ENCODE measurements at regions not wholly inside any gene's neighbourhood (a gene's known extent, or its start where the extent isn't known, plus 50 kb on each side); places are given as distances from the start of the nearest gene placed in this dataset.

GRCh38 chr3:18738393-18739098, 313.4 kb upstream of the SATB1 start:
- no peaks in the 10 kb centered on the region for H3K36me3 ChIP-seq (ENCODE audit: control insufficient read depth, insufficient read depth, low read length)
- H3K9me3 ChIP-seq (ENCODE audit: control insufficient read depth, insufficient read depth, low read length), result no peaks in the 10 kb centered on the region
- no peak overlapping the region for H3K27ac ChIP-seq (ENCODE audit: low read depth, low read length)
- no peak overlapping the region for H3K4me3 ChIP-seq (ENCODE audit: low read depth, low read length)
- no peaks in the 10 kb centered on the region for H3K4me1 ChIP-seq (ENCODE audit: control insufficient read depth, insufficient read depth, low read length)
- no peak overlapping the region for H3K9ac ChIP-seq (ENCODE audit: low read depth, low read length)
- H3K27me3 ChIP-seq (ENCODE audit: control insufficient read depth, insufficient read depth, low read length), result no peaks in the 10 kb centered on the region

- Histone ChIP-seq H3K4me1 (ENCODE audit: control insufficient read depth, insufficient read depth, low read length) (no peaks in the 10 kb centered on the region), H3K27ac (ENCODE audit: low read depth, low read length) (no peak overlapping the region), H3K27me3 (ENCODE audit: control insufficient read depth, insufficient read depth, low read length) (no peaks in the 10 kb centered on the region)
Measured at GRCh38 chr3:18735005-18735404, 309.9 kb upstream of the SATB1 start.

GRCh38 chr3:18734309-18734708, 309.2 kb upstream of the SATB1 start:
- no peak overlapping the region for H3K9ac ChIP-seq (ENCODE audit: low read depth, low read length)
- H3K4me1 ChIP-seq (ENCODE audit: control insufficient read depth, insufficient read depth, low read length), result no peaks in the 10 kb centered on the region
- no peak overlapping the region for H3K4me3 ChIP-seq (ENCODE audit: low read depth, low read length)
- H3K36me3 ChIP-seq (ENCODE audit: control insufficient read depth, insufficient read depth, low read length), result no peaks in the 10 kb centered on the region
- H3K9me3 ChIP-seq (ENCODE audit: control insufficient read depth, insufficient read depth, low read length), result no peaks in the 10 kb centered on the region
- H3K27me3 ChIP-seq (ENCODE audit: control insufficient read depth, insufficient read depth, low read length), result no peaks in the 10 kb centered on the region
- no peak overlapping the region for H3K27ac ChIP-seq (ENCODE audit: low read depth, low read length)

More at GRCh38 chr3:18735005-18735404, 309.9 kb upstream of the SATB1 start:
- H3K9ac ChIP-seq (ENCODE audit: low read depth, low read length), result no peak overlapping the region
- no peak overlapping the region for H3K4me3 ChIP-seq (ENCODE audit: low read depth, low read length)
- no peaks in the 10 kb centered on the region for H3K9me3 ChIP-seq (ENCODE audit: control insufficient read depth, insufficient read depth, low read length)
- no peaks in the 10 kb centered on the region for H3K36me3 ChIP-seq (ENCODE audit: control insufficient read depth, insufficient read depth, low read length)

- Histone ChIP-seq H3K4me3 (ENCODE audit: low read depth, low read length) (no peak overlapping the region), H3K27ac (ENCODE audit: low read depth, low read length) (no peak overlapping the region), H3K9ac (ENCODE audit: low read depth, low read length) (no peak overlapping the region), H3K27me3 (ENCODE audit: control insufficient read depth, insufficient read depth, low read length) (no peaks in the 10 kb centered on the region), H3K4me1 (ENCODE audit: control insufficient read depth, insufficient read depth, low read length) (no peaks in the 10 kb centered on the region), H3K9me3 (ENCODE audit: control insufficient read depth, insufficient read depth, low read length) (no peaks in the 10 kb centered on the region), H3K36me3 (ENCODE audit: control insufficient read depth, insufficient read depth, low read length) (no peaks in the 10 kb centered on the region)
Measured at GRCh38 chr3:18732474-18732873, 307.3 kb upstream of the SATB1 start.

GRCh38 chr3:18730491-18730890, 305.4 kb upstream of the SATB1 start:
- Histone ChIP-seq H3K36me3 (ENCODE audit: control insufficient read depth, insufficient read depth, low read length) (no peaks in the 10 kb centered on the region), H3K27ac (ENCODE audit: low read depth, low read length) (no peak overlapping the region), H3K27me3 (ENCODE audit: control insufficient read depth, insufficient read depth, low read length) (no peaks in the 10 kb centered on the region), H3K4me1 (ENCODE audit: control insufficient read depth, insufficient read depth, low read length) (no peaks in the 10 kb centered on the region), H3K9me3 (ENCODE audit: control insufficient read depth, insufficient read depth, low read length) (no peaks in the 10 kb centered on the region), H3K9ac (ENCODE audit: low read depth, low read length) (no peak overlapping the region), H3K4me3 (ENCODE audit: low read depth, low read length) (no peak overlapping the region)

- Histone ChIP-seq H3K4me1 (ENCODE audit: control insufficient read depth, insufficient read depth, low read length) (no peaks in the 10 kb centered on the region), H3K4me3 (ENCODE audit: low read depth, low read length) (no peak overlapping the region), H3K9me3 (ENCODE audit: control insufficient read depth, insufficient read depth, low read length) (no peaks in the 10 kb centered on the region), H3K9ac (ENCODE audit: low read depth, low read length) (no peak overlapping the region), H3K27ac (ENCODE audit: low read depth, low read length) (no peak overlapping the region), H3K27me3 (ENCODE audit: control insufficient read depth, insufficient read depth, low read length) (no peaks in the 10 kb centered on the region), H3K36me3 (ENCODE audit: control insufficient read depth, insufficient read depth, low read length) (no peaks in the 10 kb centered on the region)
Measured at GRCh38 chr3:18729671-18730070, 304.5 kb upstream of the SATB1 start.

- H3K36me3 ChIP-seq (ENCODE audit: control insufficient read depth, insufficient read depth, low read length), result no peaks in the 10 kb centered on the region
- H3K27ac ChIP-seq (ENCODE audit: low read depth, low read length), result no peak overlapping the region
- H3K4me1 ChIP-seq (ENCODE audit: control insufficient read depth, insufficient read depth, low read length), result no peaks in the 10 kb centered on the region
- H3K9me3 ChIP-seq (ENCODE audit: control insufficient read depth, insufficient read depth, low read length), result no peaks in the 10 kb centered on the region
- no peak overlapping the region for H3K4me3 ChIP-seq (ENCODE audit: low read depth, low read length)
- no peaks in the 10 kb centered on the region for H3K27me3 ChIP-seq (ENCODE audit: control insufficient read depth, insufficient read depth, low read length)
- no peak overlapping the region for H3K9ac ChIP-seq (ENCODE audit: low read depth, low read length)
Measured at GRCh38 chr3:18725668-18726407, 300.7 kb upstream of the SATB1 start.

GRCh38 chr3:18724456-18724855, 299.3 kb upstream of the SATB1 start:
- Histone ChIP-seq H3K4me1 (ENCODE audit: control insufficient read depth, insufficient read depth, low read length) (no peaks in the 10 kb centered on the region), H3K27ac (ENCODE audit: low read depth, low read length) (no peak overlapping the region), H3K9ac (ENCODE audit: low read depth, low read length) (no peak overlapping the region), H3K27me3 (ENCODE audit: control insufficient read depth, insufficient read depth, low read length) (no peaks in the 10 kb centered on the region), H3K9me3 (ENCODE audit: control insufficient read depth, insufficient read depth, low read length) (no peaks in the 10 kb centered on the region), H3K36me3 (ENCODE audit: control insufficient read depth, insufficient read depth, low read length) (no peaks in the 10 kb centered on the region), H3K4me3 (ENCODE audit: low read depth, low read length) (no peak overlapping the region)

- H3K36me3 ChIP-seq (ENCODE audit: control insufficient read depth, insufficient read depth, low read length), result no peaks in the 10 kb centered on the region
- no peaks in the 10 kb centered on the region for H3K27me3 ChIP-seq (ENCODE audit: control insufficient read depth, insufficient read depth, low read length)
- no peak overlapping the region for H3K27ac ChIP-seq (ENCODE audit: low read depth, low read length)
- no peak overlapping the region for H3K4me3 ChIP-seq (ENCODE audit: low read depth, low read length)
- H3K9me3 ChIP-seq (ENCODE audit: control insufficient read depth, insufficient read depth, low read length), result no peaks in the 10 kb centered on the region
- 0 out of 2 replicates have a peak overlapping the region, but pooled peaks have one; percentile 25 for H3K9ac ChIP-seq (ENCODE audit: low read depth, low read length)
- H3K4me1 ChIP-seq (ENCODE audit: control insufficient read depth, insufficient read depth, low read length), result no peaks in the 10 kb centered on the region
Measured at GRCh38 chr3:18723206-18723810, 298.2 kb upstream of the SATB1 start.

- H3K4me3 ChIP-seq (ENCODE audit: low read depth, low read length), result no peak overlapping the region
- H3K9ac ChIP-seq (ENCODE audit: low read depth, low read length), result no peak overlapping the region
- H3K27me3 ChIP-seq (ENCODE audit: control insufficient read depth, insufficient read depth, low read length), result no peaks in the 10 kb centered on the region
- H3K9me3 ChIP-seq (ENCODE audit: control insufficient read depth, insufficient read depth, low read length), result no peaks in the 10 kb centered on the region
- no peaks in the 10 kb centered on the region for H3K4me1 ChIP-seq (ENCODE audit: control insufficient read depth, insufficient read depth, low read length)
- H3K36me3 ChIP-seq (ENCODE audit: control insufficient read depth, insufficient read depth, low read length), result no peaks in the 10 kb centered on the region
- no peak overlapping the region for H3K27ac ChIP-seq (ENCODE audit: low read depth, low read length)
Measured at GRCh38 chr3:18720543-18720942, 295.4 kb upstream of the SATB1 start.

GRCh38 chr3:18717598-18717997, 292.5 kb upstream of the SATB1 start:
- no peaks in the 10 kb centered on the region for H3K9me3 ChIP-seq (ENCODE audit: control insufficient read depth, insufficient read depth, low read length)
- no peak overlapping the region for H3K4me3 ChIP-seq (ENCODE audit: low read depth, low read length)
- H3K4me1 ChIP-seq (ENCODE audit: control insufficient read depth, insufficient read depth, low read length), result no peaks in the 10 kb centered on the region; the same call in 1 of the 2 replicates
- H3K27ac ChIP-seq (ENCODE audit: low read depth, low read length), result no peak overlapping the region
- H3K36me3 ChIP-seq (ENCODE audit: control insufficient read depth, insufficient read depth, low read length), result no peaks in the 10 kb centered on the region
- H3K9ac ChIP-seq (ENCODE audit: low read depth, low read length), result no peak overlapping the region
- H3K27me3 ChIP-seq (ENCODE audit: control insufficient read depth, insufficient read depth, low read length), result no peaks in the 10 kb centered on the region

All from HUES48 (cell line).